ENCODE measurements at regions not wholly inside any gene's neighbourhood (a gene's known extent, or its start where the extent isn't known, plus 50 kb on each side); places are given as distances from the start of the nearest gene placed in this dataset.

DNA sequence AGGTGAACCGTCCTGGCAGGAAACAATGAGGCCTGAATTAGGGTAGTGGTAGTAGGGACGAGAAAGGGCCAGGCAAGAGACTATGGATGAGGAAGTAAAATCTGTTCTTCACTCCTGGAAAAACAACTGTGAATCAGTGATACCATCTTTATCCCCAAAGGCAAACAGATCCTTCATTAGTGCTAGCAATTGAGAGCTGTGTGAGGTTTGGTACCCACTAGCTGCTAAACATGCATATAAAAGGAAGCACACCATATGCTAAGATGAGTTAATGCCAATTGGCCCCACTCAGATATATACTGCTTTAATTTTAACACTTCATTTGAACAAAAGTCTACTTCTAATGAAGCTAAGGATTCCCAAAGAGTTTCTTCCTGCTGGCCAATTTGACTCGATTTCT lies 244.8 kb upstream of the NR4A3 start:
- no peaks in the 10 kb centered on the region for H3K4me1 ChIP-seq (ENCODE audit: insufficient read depth, low read length, severe bottlenecking)
- H4K20me1 ChIP-seq (ENCODE audit: insufficient read depth, low read length) = no peaks in the 10 kb centered on the region
- no peaks in the 10 kb centered on the region for H3K9me3 ChIP-seq (ENCODE audit: low read length)
- H2AFZ ChIP-seq (ENCODE audit: low read length) = no peak overlapping the region
- H3K4me2 ChIP-seq (ENCODE audit: low read length) = no peak overlapping the region
- H3F3A ChIP-seq (ENCODE audit: insufficient read depth, low read length) = no peaks in the 10 kb centered on the region
- no peak overlapping the region for H3K4me3 ChIP-seq (ENCODE audit: low read depth, low read length, poor library complexity, severe bottlenecking)
- H3K9me2 ChIP-seq (ENCODE audit: low read depth, low read length) = no peaks in the 10 kb centered on the region
- no peaks in the 10 kb centered on the region for H3K79me2 ChIP-seq (ENCODE audit: insufficient read depth, low read length)
- TF ChIP-seq EZH2 (IDR thresholded peaks at IDR 0.05; ENCODE audit: borderline replicate concordance, low read length) = no peak
- TF ChIP-seq, protein P1, sequence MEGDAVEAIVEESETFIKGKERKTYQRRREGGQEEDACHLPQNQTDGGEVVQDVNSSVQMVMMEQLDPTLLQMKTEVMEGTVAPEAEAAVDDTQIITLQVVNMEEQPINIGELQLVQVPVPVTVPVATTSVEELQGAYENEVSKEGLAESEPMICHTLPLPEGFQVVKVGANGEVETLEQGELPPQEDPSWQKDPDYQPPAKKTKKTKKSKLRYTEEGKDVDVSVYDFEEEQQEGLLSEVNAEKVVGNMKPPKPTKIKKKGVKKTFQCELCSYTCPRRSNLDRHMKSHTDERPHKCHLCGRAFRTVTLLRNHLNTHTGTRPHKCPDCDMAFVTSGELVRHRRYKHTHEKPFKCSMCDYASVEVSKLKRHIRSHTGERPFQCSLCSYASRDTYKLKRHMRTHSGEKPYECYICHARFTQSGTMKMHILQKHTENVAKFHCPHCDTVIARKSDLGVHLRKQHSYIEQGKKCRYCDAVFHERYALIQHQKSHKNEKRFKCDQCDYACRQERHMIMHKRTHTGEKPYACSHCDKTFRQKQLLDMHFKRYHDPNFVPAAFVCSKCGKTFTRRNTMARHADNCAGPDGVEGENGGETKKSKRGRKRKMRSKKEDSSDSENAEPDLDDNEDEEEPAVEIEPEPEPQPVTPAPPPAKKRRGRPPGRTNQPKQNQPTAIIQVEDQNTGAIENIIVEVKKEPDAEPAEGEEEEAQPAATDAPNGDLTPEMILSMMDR (IDR thresholded peaks at IDR 0.05; ENCODE audit: low read length) = no peak
- H3K27ac ChIP-seq (ENCODE audit: low read depth, low read length, poor library complexity, severe bottlenecking) = no peak overlapping the region
- no peaks in the 10 kb centered on the region for H3K27me3 ChIP-seq (ENCODE audit: insufficient read depth, low read length)
- H3K36me3 ChIP-seq (ENCODE audit: insufficient read depth, low read length) = no peaks in the 10 kb centered on the region
- no peak overlapping the region for H3K9ac ChIP-seq (ENCODE audit: low read length)

DNA sequence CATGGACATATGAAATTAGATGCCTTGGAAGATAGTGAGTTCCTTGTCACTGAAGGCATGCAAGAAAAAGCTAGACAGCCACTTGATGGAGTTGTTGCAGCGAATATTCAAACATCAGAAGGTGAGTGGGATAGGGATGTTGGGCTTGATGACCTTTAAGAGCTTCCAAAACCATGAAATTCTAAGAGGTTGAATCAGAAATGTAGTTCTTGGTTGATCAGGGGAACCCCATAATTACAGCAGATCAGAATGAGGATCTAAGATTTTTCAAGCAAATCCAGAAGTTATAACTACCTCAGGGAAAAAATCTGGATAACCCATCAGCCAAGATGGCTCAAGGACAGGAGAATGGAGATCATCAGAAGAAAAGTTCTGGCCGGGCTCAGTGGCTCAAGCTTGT lies 244.3 kb upstream of the NR4A3 start:
- no peaks in the 10 kb centered on the region for H3K36me3 ChIP-seq (ENCODE audit: insufficient read depth, low read length)
- no peaks in the 10 kb centered on the region for H3K9me3 ChIP-seq (ENCODE audit: low read length)
- TF ChIP-seq, protein P1 (IDR thresholded peaks at IDR 0.05; ENCODE audit: low read length) = no peak
- TF ChIP-seq EZH2 (IDR thresholded peaks at IDR 0.05; ENCODE audit: borderline replicate concordance, low read length) = no peak
- H3K27ac ChIP-seq (ENCODE audit: low read depth, low read length, poor library complexity, severe bottlenecking) = no peak overlapping the region
- H3K4me2 ChIP-seq (ENCODE audit: low read length) = no peak overlapping the region
- no peaks in the 10 kb centered on the region for H3F3A ChIP-seq (ENCODE audit: insufficient read depth, low read length)
- H3K9me2 ChIP-seq (ENCODE audit: low read depth, low read length) = no peaks in the 10 kb centered on the region
- H2AFZ ChIP-seq (ENCODE audit: low read length) = no peak overlapping the region
- H3K9ac ChIP-seq (ENCODE audit: low read length) = no peak overlapping the region
- no peaks in the 10 kb centered on the region for H3K4me1 ChIP-seq (ENCODE audit: insufficient read depth, low read length, severe bottlenecking)
- no peaks in the 10 kb centered on the region for H3K79me2 ChIP-seq (ENCODE audit: insufficient read depth, low read length)
- no peak overlapping the region for H3K4me3 ChIP-seq (ENCODE audit: low read depth, low read length, poor library complexity, severe bottlenecking)
- no peaks in the 10 kb centered on the region for H4K20me1 ChIP-seq (ENCODE audit: insufficient read depth, low read length)
- H3K27me3 ChIP-seq (ENCODE audit: insufficient read depth, low read length) = no peaks in the 10 kb centered on the region

DNA sequence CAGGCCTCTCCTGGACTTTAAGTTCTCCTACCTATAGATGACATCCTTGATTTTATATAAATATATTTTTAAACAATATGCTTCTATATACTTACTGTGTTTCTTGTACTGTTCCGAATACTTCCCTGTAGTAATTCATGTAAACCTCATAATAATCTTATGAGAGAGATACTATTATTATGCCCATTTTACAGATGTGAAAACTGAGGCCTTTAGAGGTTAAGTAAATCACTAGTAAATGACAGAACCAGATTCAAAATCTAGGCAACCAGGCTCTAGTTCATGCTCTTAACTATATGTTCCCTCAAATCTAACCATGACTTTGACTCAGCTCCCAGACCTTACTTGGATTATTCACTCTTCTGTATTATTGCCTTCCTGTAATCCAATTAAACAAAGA lies 243.0 kb upstream of the NR4A3 start:
- TF ChIP-seq EZH2 (IDR thresholded peaks at IDR 0.05; ENCODE audit: borderline replicate concordance, low read length) = no peak
- TF ChIP-seq, protein P1 (IDR thresholded peaks at IDR 0.05; ENCODE audit: low read length) = no peak
- Histone ChIP-seq H3K4me2 (ENCODE audit: low read length) (no peak overlapping the region), H3K79me2 (ENCODE audit: insufficient read depth, low read length) (no peaks in the 10 kb centered on the region), H3K36me3 (ENCODE audit: insufficient read depth, low read length) (no peaks in the 10 kb centered on the region), H3K9me3 (ENCODE audit: low read length) (no peaks in the 10 kb centered on the region), H3K9ac (ENCODE audit: low read length) (no peak overlapping the region), H4K20me1 (ENCODE audit: insufficient read depth, low read length) (no peaks in the 10 kb centered on the region), H3K4me1 (ENCODE audit: insufficient read depth, low read length, severe bottlenecking) (no peaks in the 10 kb centered on the region), H3F3A (ENCODE audit: insufficient read depth, low read length) (no peaks in the 10 kb centered on the region), H3K4me3 (ENCODE audit: low read depth, low read length, poor library complexity, severe bottlenecking) (no peak overlapping the region), H2AFZ (ENCODE audit: low read length) (no peak overlapping the region), H3K27ac (ENCODE audit: low read depth, low read length, poor library complexity, severe bottlenecking) (no peak overlapping the region), H3K9me2 (ENCODE audit: low read depth, low read length) (no peaks in the 10 kb centered on the region), H3K27me3 (ENCODE audit: insufficient read depth, low read length) (no peaks in the 10 kb centered on the region)
